ENCODE measurements at regions not wholly inside any gene's neighbourhood (a gene's known extent, or its start where the extent isn't known, plus 50 kb on each side); places are given as distances from the start of the nearest gene placed in this dataset.

DNA sequence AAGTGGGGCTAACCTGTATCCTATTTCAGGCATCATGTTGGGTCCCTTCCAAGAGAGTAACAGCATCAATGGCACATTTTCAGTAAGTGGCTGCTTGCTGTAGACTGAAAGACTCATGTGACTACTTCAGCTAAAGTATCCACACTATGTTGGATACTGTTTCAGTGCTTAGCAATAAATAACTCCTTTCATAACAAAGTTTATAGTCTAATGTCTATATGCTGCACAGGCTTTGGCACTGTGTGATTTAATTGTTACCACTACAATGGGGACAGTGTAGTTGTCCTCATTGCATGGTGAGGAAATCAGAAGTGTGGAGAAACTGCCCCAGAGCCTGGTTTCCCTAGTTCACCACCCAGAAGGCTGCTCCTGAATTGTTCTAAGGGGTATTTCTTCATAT lies 318.0 kb upstream of the PTCHD4 start:
- BruUV-seq (replicated peaks): no TSS peak
- CTCF ChIA-PET: no interaction called here

More for the DNA sequence above, 318.0 kb upstream of the PTCHD4 start:
- H3K27ac ChIP-seq (ENCODE audit: low read depth, low read length): no peak overlapping the region
- no peaks in the 10 kb centered on the region for H4K20me1 ChIP-seq (ENCODE audit: insufficient read depth)
- ChIA-PET RAD21 (ENCODE audit: low non-redundant PET in 1 of 2, low total read pairs in 2 of 2, uncharacterized antibody in 2 of 2, unreplicated experiment in 2 of 2) (no interaction called here), POLR2A (no interaction called here)
- no peaks in the 10 kb centered on the region for H3K36me3 ChIP-seq (ENCODE audit: control insufficient read depth in 1 of 2, insufficient read depth in 2 of 2, low read length in 2 of 2)
- no peak for ATAC-seq
- H3K4me3 ChIP-seq (replicated peaks in 1 of 2; ENCODE audit: low read depth in 1 of 2, low read length in 2 of 2): no peak overlapping the region
- H3K9me3 ChIP-seq (ENCODE audit: control insufficient read depth in 1 of 2, insufficient read depth in 1 of 2, low read depth in 1 of 2, low read length in 2 of 2): no peaks in the 10 kb centered on the region
- no peak overlapping the region for H3K9ac ChIP-seq (ENCODE audit: low read length)
- H3K4me1 ChIP-seq (ENCODE audit: control insufficient read depth in 1 of 2, insufficient read depth in 2 of 2, low read length in 2 of 2): peaks cover 4 to 21% of the 10 kb centered on the region in 2 experiments; a peak in 3 of 4 replicates
- intact Hi-C loops (cut with micrococcal nuclease): no loop called here
- DNase-seq (ENCODE audit: low read depth, low spot score): no peak
- H3K4me2 ChIP-seq (ENCODE audit: low read length): no peak overlapping the region
- H2AFZ ChIP-seq (ENCODE audit: low read depth, low read length, poor library complexity, severe bottlenecking): peak overlapping the region; percentile 67
- TF ChIP-seq ELF1 (IDR thresholded peaks at IDR 0.05; ENCODE audit: borderline replicate concordance, low read depth) (no peak), CBX3 (IDR thresholded peaks at IDR 0.05; ENCODE audit: low read depth) (no peak), CEBPB (IDR thresholded peaks at IDR 0.05; ENCODE audit: low read depth) (no peak), JUND (IDR thresholded peaks at IDR 0.05) (no peak), POLR2A (IDR thresholded peaks at IDR 0.05; ENCODE audit: borderline replicate concordance, extremely low read depth, insufficient read depth, insufficient read length) (no peak), SRF (IDR thresholded peaks at IDR 0.05; ENCODE audit: low read depth) (no peak), SP1 (IDR thresholded peaks at IDR 0.05; ENCODE audit: low read depth) (no peak), EZH2 (IDR thresholded peaks at IDR 0.05) (no peak)
- TF ChIP-seq, protein P1, sequence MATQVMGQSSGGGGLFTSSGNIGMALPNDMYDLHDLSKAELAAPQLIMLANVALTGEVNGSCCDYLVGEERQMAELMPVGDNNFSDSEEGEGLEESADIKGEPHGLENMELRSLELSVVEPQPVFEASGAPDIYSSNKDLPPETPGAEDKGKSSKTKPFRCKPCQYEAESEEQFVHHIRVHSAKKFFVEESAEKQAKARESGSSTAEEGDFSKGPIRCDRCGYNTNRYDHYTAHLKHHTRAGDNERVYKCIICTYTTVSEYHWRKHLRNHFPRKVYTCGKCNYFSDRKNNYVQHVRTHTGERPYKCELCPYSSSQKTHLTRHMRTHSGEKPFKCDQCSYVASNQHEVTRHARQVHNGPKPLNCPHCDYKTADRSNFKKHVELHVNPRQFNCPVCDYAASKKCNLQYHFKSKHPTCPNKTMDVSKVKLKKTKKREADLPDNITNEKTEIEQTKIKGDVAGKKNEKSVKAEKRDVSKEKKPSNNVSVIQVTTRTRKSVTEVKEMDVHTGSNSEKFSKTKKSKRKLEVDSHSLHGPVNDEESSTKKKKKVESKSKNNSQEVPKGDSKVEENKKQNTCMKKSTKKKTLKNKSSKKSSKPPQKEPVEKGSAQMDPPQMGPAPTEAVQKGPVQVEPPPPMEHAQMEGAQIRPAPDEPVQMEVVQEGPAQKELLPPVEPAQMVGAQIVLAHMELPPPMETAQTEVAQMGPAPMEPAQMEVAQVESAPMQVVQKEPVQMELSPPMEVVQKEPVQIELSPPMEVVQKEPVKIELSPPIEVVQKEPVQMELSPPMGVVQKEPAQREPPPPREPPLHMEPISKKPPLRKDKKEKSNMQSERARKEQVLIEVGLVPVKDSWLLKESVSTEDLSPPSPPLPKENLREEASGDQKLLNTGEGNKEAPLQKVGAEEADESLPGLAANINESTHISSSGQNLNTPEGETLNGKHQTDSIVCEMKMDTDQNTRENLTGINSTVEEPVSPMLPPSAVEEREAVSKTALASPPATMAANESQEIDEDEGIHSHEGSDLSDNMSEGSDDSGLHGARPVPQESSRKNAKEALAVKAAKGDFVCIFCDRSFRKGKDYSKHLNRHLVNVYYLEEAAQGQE (IDR thresholded peaks at IDR 0.05; ENCODE audit: low read depth): no peak
- TF ChIP-seq, protein P2, sequence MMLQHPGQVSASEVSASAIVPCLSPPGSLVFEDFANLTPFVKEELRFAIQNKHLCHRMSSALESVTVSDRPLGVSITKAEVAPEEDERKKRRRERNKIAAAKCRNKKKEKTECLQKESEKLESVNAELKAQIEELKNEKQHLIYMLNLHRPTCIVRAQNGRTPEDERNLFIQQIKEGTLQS (IDR thresholded peaks at IDR 0.05): no peak
- TF ChIP-seq, protein P3, sequence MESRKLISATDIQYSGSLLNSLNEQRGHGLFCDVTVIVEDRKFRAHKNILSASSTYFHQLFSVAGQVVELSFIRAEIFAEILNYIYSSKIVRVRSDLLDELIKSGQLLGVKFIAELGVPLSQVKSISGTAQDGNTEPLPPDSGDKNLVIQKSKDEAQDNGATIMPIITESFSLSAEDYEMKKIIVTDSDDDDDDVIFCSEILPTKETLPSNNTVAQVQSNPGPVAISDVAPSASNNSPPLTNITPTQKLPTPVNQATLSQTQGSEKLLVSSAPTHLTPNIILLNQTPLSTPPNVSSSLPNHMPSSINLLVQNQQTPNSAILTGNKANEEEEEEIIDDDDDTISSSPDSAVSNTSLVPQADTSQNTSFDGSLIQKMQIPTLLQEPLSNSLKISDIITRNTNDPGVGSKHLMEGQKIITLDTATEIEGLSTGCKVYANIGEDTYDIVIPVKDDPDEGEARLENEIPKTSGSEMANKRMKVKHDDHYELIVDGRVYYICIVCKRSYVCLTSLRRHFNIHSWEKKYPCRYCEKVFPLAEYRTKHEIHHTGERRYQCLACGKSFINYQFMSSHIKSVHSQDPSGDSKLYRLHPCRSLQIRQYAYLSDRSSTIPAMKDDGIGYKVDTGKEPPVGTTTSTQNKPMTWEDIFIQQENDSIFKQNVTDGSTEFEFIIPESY (IDR thresholded peaks at IDR 0.05; ENCODE audit: extremely low read depth, insufficient replicate concordance, low read length): no peak
- H3K79me2 ChIP-seq (ENCODE audit: insufficient read depth, low read length): no peaks in the 10 kb centered on the region
- H3K27me3 ChIP-seq (ENCODE audit: insufficient read depth, low read length): no peaks in the 10 kb centered on the region
- H3K9me2 ChIP-seq (ENCODE audit: insufficient read depth): no peaks in the 10 kb centered on the region; the same call in 1 of the 2 replicates
